GM12865 (cell line): ENCODE measurements at regions not wholly inside any gene's neighbourhood (a gene's known extent, or its start where the extent isn't known, plus 50 kb on each side); places are given as distances from the start of the nearest gene placed in this dataset.

ENCODE experiments used
- DNase-seq: peaks from one replicate; pipeline ENCODE4 v3.0.0; 2010; ENCODE audit warnings: low read depth
- H3K4me3 ChIP-seq: 2 replicates; pipeline ENCODE4 v1.5.1; 2011; ENCODE audit warnings: mild to moderate bottlenecking, low read depth, low read length, control low read depth
- TF ChIP-seq, protein P1 (sequence below): IDR thresholded peaks from 2 replicates; pipeline ENCODE4 v1.5.1; 2011; ENCODE audit warnings: low read length, control low read depth, low read depth, inconsistent platforms; ENCODE audit not compliant: insufficient read depth; ENCODE audit errors: missing control alignments

DNA sequence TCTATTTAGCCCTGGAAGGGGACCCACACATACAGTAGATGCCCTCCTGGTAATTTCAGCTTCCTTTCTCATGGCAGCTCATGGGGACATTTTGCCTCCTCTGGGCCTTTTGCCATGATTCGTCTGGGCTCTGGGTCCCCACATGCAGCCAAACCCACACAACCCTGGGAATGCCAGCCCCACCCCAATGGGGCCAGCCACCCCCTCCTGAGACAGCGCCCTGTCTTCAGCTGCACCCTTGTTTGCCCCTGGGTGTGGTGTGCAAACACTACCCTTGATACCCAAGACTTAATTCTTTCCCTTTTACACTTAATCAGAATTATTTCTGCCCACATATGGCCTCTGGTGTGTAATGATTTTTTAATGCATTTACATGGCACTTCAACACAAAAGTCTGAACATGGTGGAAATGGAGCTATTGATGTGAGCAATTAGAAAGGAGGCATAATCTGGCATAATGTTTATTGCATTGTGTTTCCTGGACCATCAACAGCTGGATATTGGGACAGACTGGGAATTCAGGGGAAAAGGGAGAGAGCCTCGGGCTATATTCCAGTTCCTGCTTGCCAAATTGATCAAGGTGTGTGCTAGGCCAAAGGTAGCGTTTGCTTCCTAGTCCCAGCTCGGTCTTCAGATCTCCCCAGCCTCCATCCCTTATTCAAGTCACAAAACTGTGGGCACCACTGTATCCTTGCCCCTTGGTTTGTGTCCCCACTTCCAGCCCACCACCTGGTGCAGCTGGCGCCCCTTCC lies 85.0 kb upstream of the ANO1 start:
- TF ChIP-seq, protein P1, sequence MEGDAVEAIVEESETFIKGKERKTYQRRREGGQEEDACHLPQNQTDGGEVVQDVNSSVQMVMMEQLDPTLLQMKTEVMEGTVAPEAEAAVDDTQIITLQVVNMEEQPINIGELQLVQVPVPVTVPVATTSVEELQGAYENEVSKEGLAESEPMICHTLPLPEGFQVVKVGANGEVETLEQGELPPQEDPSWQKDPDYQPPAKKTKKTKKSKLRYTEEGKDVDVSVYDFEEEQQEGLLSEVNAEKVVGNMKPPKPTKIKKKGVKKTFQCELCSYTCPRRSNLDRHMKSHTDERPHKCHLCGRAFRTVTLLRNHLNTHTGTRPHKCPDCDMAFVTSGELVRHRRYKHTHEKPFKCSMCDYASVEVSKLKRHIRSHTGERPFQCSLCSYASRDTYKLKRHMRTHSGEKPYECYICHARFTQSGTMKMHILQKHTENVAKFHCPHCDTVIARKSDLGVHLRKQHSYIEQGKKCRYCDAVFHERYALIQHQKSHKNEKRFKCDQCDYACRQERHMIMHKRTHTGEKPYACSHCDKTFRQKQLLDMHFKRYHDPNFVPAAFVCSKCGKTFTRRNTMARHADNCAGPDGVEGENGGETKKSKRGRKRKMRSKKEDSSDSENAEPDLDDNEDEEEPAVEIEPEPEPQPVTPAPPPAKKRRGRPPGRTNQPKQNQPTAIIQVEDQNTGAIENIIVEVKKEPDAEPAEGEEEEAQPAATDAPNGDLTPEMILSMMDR = no peak

DNA sequence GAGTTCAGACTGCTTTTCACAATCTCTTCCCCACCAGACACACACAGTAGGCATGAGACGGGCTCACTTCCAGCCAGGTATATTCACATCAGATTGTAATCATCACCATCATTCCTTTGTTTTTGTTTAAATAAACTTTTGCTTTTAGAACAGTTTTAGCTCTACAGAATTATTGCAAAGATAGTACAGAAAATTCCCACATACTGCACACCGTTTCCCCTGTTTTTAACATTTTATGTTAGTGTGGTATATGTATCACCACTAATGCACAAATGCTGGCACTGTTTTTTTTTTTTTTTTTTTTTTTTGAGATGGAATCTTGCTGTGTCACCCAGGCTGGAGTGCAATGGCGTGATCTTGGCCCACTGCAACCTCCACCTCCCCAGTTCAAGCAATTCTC lies 83.3 kb upstream of the ANO1 start:
- H3K4me3 ChIP-seq = no peak overlapping the region
- TF ChIP-seq, protein P1 = no peak
- DNase-seq = no peak

More for the DNA sequence above, 85.0 kb upstream of the ANO1 start:
- H3K4me3 ChIP-seq = no peak overlapping the region
- no peak for DNase-seq

DNA sequence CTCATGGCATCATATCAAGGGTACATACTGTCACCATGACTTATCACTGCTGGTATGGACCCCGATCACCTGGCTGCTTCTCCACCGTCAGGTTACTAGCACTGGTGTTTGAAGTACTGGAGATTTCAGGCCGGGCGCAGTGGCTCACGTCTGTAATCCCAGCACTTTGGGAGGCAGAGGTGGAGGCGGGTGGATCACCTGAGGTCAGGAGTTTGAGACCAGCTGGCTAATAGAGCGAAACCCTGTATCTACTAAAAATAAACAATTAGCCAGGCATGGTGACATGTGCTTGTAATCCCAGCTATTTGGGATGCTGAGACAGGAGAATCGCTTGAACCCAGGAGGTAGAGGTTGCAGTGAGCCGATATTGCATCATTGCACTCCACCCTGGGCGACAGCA lies 82.4 kb upstream of the ANO1 start:
- DNase-seq = no peak
- no peak overlapping the region for H3K4me3 ChIP-seq
- TF ChIP-seq, protein P1 = no peak

DNA sequence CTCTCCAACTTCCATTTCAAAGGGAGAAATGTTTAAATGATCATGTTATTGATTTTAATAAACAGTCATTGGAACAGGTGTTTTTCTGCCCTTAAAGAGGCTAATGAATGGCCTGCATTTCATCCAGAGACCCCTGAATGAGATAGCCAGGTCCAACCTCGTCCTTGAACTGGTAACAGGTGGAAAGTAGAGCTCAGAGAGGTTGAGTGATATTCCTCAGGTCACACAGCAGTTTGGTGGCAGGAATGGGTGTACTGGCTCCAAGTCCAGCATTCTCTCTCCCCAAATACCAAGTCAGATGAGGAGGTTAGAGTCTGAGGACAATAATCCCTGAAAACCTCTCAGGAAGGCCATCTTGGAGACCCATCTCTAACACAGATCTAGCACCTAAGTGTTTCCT lies 81.7 kb upstream of the ANO1 start:
- no peak for DNase-seq
- TF ChIP-seq, protein P1 = no peak

DNA sequence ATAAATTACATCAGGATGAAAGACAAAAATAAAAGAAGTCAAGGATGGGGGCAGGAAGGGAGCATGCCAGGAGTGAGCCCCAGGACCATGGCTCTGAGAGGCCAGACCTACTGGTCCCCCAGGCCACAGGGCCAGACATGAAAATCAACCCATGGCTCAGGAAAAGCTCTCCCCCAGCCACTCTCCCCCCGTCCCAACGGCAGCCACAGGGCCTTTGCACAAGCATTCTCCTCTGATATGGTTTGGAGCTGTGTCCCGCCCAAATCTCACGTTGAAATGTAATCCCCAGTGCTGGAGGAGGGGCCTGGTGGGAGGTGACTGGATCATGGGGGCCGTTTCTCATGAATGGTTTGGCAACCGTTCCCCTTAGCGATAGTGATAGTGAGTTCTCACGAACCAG lies 80.8 kb upstream of the ANO1 start:
- no peak for DNase-seq
- TF ChIP-seq, protein P1 = no peak
- H3K4me3 ChIP-seq = no peak overlapping the region

More for the DNA sequence above, 81.7 kb upstream of the ANO1 start:
- no peak overlapping the region for H3K4me3 ChIP-seq

DNA sequence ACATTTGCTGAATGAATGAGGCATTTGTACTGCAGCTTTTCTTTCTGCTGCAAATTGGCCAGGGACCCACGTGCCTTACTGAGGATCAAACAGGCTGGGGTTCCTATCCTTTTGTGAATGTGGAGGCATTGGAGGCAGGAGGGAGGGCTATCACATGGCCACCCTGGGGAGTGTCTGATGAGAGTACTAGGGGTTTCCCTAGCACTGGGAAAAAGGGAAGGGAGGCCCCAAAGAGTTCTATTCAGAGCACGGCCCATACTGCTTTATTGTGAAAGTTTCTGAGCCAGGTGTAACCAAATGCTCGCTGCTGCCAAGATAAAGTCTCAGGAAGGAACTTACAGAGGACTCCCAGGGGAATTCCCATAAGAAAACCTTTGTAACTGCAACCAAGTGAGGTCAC lies 78.4 kb upstream of the ANO1 start:
- DNase-seq = no peak
- TF ChIP-seq, protein P1 = no peak
- H3K4me3 ChIP-seq = no peak overlapping the region

DNA sequence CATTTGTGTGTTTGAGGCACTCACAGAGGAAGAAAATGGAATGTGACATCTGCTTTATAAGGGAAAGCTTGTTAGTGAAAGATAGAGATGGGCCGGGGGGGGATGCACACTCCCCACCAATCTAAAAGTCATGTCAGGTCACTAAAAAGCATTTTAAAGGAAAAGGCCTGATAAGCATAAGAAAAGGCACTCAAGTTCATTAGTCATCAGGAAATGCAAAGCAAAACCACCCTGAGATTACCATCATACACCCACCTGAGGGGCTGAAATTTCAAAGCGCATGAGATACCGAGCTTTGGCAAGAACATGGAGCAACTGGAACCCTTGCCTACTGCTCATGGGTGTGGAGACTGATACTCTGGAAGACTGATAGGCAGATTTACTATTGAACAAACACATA lies 77.9 kb upstream of the ANO1 start:
- TF ChIP-seq, protein P1 = no peak
- DNase-seq = no peak
- H3K4me3 ChIP-seq = no peak overlapping the region
